ENCODE measurements at regions not wholly inside any gene's neighbourhood (a gene's known extent, or its start where the extent isn't known, plus 50 kb on each side); places are given as distances from the start of the nearest gene placed in this dataset.

DNA sequence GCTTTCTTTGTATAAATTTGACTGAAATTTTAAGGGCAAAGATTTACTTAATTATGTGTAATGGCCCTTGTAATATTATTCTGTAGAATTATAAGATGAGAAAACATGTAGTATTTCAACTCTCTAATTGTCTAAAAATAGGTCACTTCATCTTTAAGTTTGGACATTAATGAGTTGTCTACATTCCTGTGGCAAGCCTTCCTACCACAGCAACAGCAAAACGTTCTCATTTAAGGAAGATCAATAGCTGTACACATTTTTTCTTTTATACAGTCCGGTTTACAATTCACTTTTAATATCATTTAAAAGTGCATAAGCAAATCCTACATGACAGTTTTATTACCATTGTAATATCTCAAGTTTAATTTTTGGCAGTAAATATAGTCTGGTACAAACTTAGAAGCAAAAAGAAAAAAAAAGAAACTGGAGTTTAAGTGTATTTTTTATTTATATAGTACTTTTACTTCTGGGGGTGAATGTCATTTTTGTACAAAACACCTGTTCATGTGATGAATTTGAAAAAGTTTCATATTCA lies 501.8 kb downstream of the ZPLD1 start:
- TF ChIP-seq POLR2AphosphoS5 (IDR thresholded peaks at IDR 0.05) (no peak), POLR2A (IDR thresholded peaks at IDR 0.05; ENCODE audit: low read depth) (no peak)
- TF ChIP-seq, protein P1, sequence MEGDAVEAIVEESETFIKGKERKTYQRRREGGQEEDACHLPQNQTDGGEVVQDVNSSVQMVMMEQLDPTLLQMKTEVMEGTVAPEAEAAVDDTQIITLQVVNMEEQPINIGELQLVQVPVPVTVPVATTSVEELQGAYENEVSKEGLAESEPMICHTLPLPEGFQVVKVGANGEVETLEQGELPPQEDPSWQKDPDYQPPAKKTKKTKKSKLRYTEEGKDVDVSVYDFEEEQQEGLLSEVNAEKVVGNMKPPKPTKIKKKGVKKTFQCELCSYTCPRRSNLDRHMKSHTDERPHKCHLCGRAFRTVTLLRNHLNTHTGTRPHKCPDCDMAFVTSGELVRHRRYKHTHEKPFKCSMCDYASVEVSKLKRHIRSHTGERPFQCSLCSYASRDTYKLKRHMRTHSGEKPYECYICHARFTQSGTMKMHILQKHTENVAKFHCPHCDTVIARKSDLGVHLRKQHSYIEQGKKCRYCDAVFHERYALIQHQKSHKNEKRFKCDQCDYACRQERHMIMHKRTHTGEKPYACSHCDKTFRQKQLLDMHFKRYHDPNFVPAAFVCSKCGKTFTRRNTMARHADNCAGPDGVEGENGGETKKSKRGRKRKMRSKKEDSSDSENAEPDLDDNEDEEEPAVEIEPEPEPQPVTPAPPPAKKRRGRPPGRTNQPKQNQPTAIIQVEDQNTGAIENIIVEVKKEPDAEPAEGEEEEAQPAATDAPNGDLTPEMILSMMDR (IDR thresholded peaks at IDR 0.05), result no peak
